Caco-2 (cell line): ENCODE measurements at regions not wholly inside any gene's neighbourhood (a gene's known extent, or its start where the extent isn't known, plus 50 kb on each side); places are given as distances from the start of the nearest gene placed in this dataset.

Experiments used
- BruUV-seq: library from RNA; stranded (reverse); fragments of 400-500 nt; replicated peaks from 2 replicates; lab custom pipeline; 2021; lab: Mats Ljungman, UMichigan
- CTCF ChIA-PET: fragments of 300-600 bp; sonication (Branson Sonifier 250); formaldehyde crosslinking; loops from one replicate; lab custom pipeline; 2022; ENCODE audit warnings: antibody characterized with exemption; lab: Charles Lee
- POLR2A ChIA-PET: fragments of 300-600 bp; sonication (Branson Sonifier 250); formaldehyde crosslinking; loops from one replicate; lab custom pipeline; 2022; ENCODE audit warnings: antibody characterized with exemption; lab: Charles Lee
- DNase-seq, 2 experiments: peaks; one replicate each; pipeline versions ENCODE4 v3.0.0 to v3.0.0-alpha.2; 2020 to 2022
- H3K27me3 ChIP-seq: replicated peaks from 2 replicates; pipeline ENCODE4 v1.6.0; 2011; ENCODE audit warnings: low read length; ENCODE audit not compliant: control insufficient read depth, insufficient read depth
- H3K36me3 ChIP-seq: 2 replicates; pipeline ENCODE4 v1.5.1; 2011; ENCODE audit warnings: low read length; ENCODE audit not compliant: control insufficient read depth, insufficient read depth
- H3K4me1 ChIP-seq: fragments of 250-450 bp; sonication (Bioruptor Pico); 2 replicates; pipeline ENCODE4 v1.5.1; 2020; ENCODE audit warnings: mild to moderate bottlenecking
- H3K4me3 ChIP-seq: 2 replicates; pipeline ENCODE4 v1.5.1; 2011; ENCODE audit warnings: low read depth, mild to moderate bottlenecking, control low read depth, low read length
- H3K9me3 ChIP-seq: fragments of 250-450 bp; sonication (Bioruptor Pico); 2 replicates; pipeline ENCODE4 v1.5.1; 2020; ENCODE audit warnings: mild to moderate bottlenecking, moderate library complexity
- H3K27ac Mint-ChIP-seq: one replicate; pipeline ENCODE4 v1.8.0; 2022; ENCODE audit warnings: mixed read lengths; ENCODE audit not compliant: unreplicated experiment
- H3K27me3 Mint-ChIP-seq: one replicate; pipeline ENCODE4 v1.8.0; 2022; ENCODE audit warnings: mixed read lengths; ENCODE audit not compliant: insufficient read depth, unreplicated experiment
- H3K36me3 Mint-ChIP-seq: one replicate; pipeline ENCODE4 v1.8.0; 2022; ENCODE audit warnings: mild to moderate bottlenecking, mixed read lengths; ENCODE audit not compliant: insufficient read depth, unreplicated experiment
- H3K4me1 Mint-ChIP-seq: one replicate; pipeline ENCODE4 v1.8.0; 2022; ENCODE audit warnings: low read depth, mixed read lengths; ENCODE audit not compliant: unreplicated experiment
- H3K4me3 Mint-ChIP-seq: one replicate; pipeline ENCODE4 v1.8.0; 2022; ENCODE audit warnings: mild to moderate bottlenecking, moderate library complexity, mixed read lengths; ENCODE audit not compliant: unreplicated experiment
- H3K9me3 Mint-ChIP-seq: one replicate; pipeline ENCODE4 v1.8.0; 2022; ENCODE audit warnings: mixed read lengths; ENCODE audit not compliant: unreplicated experiment
- intact Hi-C: fragments of 100-400 bp; cut with micrococcal nuclease; formaldehyde crosslinking; loops from one replicate; pipeline ENCODE4 v1.10.0; 2022; ENCODE audit not compliant: unreplicated experiment
- TF ChIP-seq, protein P1 (sequence below), 2 experiments: fragments of 200-600 bp in 1 of 2; IDR thresholded peaks; 1 replicate in 1 of 2; 2 replicates in 1 of 2; pipeline versions ENCODE4 v1.5.1 to v1.8.0; 2011 to 2022; ENCODE audit warnings: antibody characterized with exemption in 1 of 2, control low read depth in 1 of 2, inconsistent platforms in 1 of 2, low read depth in 1 of 2, low read length in 1 of 2, mild to moderate bottlenecking in 1 of 2, moderate library complexity in 1 of 2; ENCODE audit not compliant: insufficient read depth in 1 of 2, severe bottlenecking in 1 of 2, unreplicated experiment in 1 of 2

DNA sequence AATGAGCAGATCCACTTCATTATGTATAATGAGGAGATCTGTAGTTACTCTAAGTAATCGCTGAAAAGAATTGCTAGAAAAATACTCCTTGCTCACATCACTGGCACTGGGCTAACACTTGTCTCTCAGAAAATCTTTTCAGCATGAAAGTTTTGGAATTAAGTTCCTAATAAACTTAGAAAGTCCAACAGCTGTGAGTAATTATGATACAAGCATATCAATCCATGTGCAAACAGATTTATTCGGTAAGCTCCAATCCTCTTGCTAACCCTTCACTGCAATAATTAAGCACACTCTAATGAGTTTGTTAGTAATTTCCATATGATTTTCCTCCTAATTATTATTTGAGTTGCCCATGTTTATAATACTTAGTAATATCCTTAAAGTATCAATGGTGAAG, 652.6 kb upstream of the WWC1 start:
- H3K4me3 Mint-ChIP-seq, result no peak overlapping the region
- Histone ChIP-seq H3K4me1 (0 out of 2 replicates have a peak, but pooled peaks cover 2% of the 10 kb centered on the region), H3K27me3 (no peaks in the 10 kb centered on the region; the same call in 1 of the 2 replicates), H3K9me3 (no peaks in the 10 kb centered on the region), H3K36me3 (no peaks in the 10 kb centered on the region), H3K4me3 (no peak overlapping the region)
- ChIA-PET POLR2A (no interaction called here), CTCF (no interaction called here)
- H3K36me3 Mint-ChIP-seq, result no peaks in the 10 kb centered on the region
- H3K4me1 Mint-ChIP-seq, result no peaks in the 10 kb centered on the region
- no peaks in the 10 kb centered on the region for H3K9me3 Mint-ChIP-seq
- H3K27ac Mint-ChIP-seq, result no peak overlapping the region
- no TSS peak for BruUV-seq
- TF ChIP-seq, protein P1, sequence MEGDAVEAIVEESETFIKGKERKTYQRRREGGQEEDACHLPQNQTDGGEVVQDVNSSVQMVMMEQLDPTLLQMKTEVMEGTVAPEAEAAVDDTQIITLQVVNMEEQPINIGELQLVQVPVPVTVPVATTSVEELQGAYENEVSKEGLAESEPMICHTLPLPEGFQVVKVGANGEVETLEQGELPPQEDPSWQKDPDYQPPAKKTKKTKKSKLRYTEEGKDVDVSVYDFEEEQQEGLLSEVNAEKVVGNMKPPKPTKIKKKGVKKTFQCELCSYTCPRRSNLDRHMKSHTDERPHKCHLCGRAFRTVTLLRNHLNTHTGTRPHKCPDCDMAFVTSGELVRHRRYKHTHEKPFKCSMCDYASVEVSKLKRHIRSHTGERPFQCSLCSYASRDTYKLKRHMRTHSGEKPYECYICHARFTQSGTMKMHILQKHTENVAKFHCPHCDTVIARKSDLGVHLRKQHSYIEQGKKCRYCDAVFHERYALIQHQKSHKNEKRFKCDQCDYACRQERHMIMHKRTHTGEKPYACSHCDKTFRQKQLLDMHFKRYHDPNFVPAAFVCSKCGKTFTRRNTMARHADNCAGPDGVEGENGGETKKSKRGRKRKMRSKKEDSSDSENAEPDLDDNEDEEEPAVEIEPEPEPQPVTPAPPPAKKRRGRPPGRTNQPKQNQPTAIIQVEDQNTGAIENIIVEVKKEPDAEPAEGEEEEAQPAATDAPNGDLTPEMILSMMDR (IDR thresholded peaks at IDR 0.05; ENCODE audit: insufficient read depth in 1 of 2, low read depth in 1 of 2, low read length in 1 of 2, severe bottlenecking in 1 of 2, unreplicated experiment in 1 of 2), result no peak
- DNase-seq, result no peak
- no peaks in the 10 kb centered on the region for H3K27me3 Mint-ChIP-seq
- intact Hi-C loops, result no loop called here

DNA sequence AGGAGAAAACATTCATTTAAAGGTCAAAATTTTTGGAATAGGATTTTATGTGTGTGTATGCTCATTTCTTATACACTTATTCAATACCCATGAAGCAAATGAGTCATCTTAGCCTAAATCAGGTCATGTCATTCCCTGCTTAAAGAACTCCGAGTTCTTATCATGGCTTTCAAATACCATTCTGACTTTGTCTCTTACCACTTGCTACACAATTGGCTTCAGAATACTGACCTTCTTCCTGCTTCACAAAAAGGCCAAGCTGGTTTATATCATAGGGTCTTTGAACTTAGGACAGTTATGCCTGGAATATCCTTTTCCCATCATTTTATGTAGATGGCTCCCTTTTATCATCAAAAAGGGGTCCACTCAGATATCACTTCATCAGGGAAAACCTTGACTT, 652.2 kb upstream of the WWC1 start:
- Histone ChIP-seq H3K9me3 (no peaks in the 10 kb centered on the region), H3K4me3 (no peak overlapping the region), H3K27me3 (no peaks in the 10 kb centered on the region; the same call in 1 of the 2 replicates), H3K4me1 (no peaks in the 10 kb centered on the region), H3K36me3 (no peaks in the 10 kb centered on the region)
- intact Hi-C loops, result no loop called here
- TF ChIP-seq, protein P1 (IDR thresholded peaks at IDR 0.05; ENCODE audit: insufficient read depth in 1 of 2, low read depth in 1 of 2, low read length in 1 of 2, severe bottlenecking in 1 of 2, unreplicated experiment in 1 of 2), result no peak
- no TSS peak for BruUV-seq
- CTCF ChIA-PET, result no interaction called here
- Mint-ChIP-seq H3K4me3 (no peak overlapping the region), H3K9me3 (no peaks in the 10 kb centered on the region), H3K27ac (no peak overlapping the region), H3K36me3 (no peaks in the 10 kb centered on the region), H3K27me3 (no peaks in the 10 kb centered on the region), H3K4me1 (no peaks in the 10 kb centered on the region)
- no peak for DNase-seq
- POLR2A ChIA-PET, result no interaction called here

DNA sequence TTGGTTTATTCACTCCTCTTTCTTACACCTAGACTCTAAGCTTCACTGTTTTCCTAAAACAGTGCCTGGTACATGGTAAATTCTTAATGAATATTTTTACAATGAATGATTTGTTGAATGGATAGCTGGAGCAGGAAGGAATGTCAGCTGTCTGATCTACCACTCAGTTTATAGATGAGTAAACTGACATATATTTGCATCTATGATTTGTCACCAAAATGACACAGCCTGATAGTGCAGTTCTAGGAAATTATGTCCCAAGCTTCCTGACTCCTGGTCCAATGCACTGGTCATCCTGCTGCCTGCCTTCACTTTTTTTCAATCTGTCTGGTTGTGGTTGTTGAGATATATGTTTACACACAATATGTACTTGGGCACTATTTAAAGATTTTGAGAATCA, 651.7 kb upstream of the WWC1 start:
- Mint-ChIP-seq H3K9me3 (no peaks in the 10 kb centered on the region), H3K4me1 (no peaks in the 10 kb centered on the region), H3K27me3 (no peaks in the 10 kb centered on the region), H3K27ac (no peak overlapping the region), H3K36me3 (no peaks in the 10 kb centered on the region), H3K4me3 (no peak overlapping the region)
- no peaks in the 10 kb centered on the region; the same call in 1 of the 2 replicates for H3K27me3 ChIP-seq
- BruUV-seq, result no TSS peak
- no peaks in the 10 kb centered on the region for H3K36me3 ChIP-seq
- ChIA-PET CTCF (no interaction called here), POLR2A (no interaction called here)
- H3K9me3 ChIP-seq, result no peaks in the 10 kb centered on the region
- no peak for DNase-seq
- TF ChIP-seq, protein P1 (IDR thresholded peaks at IDR 0.05; ENCODE audit: insufficient read depth in 1 of 2, low read depth in 1 of 2, low read length in 1 of 2, severe bottlenecking in 1 of 2, unreplicated experiment in 1 of 2), result no peak
- no peak overlapping the region for H3K4me3 ChIP-seq
- no peaks in the 10 kb centered on the region for H3K4me1 ChIP-seq
- intact Hi-C loops, result no loop called here
